ENCODE measurements at regions not wholly inside any gene's neighbourhood (a gene's known extent, or its start where the extent isn't known, plus 50 kb on each side); places are given as distances from the start of the nearest gene placed in this dataset.

DNA sequence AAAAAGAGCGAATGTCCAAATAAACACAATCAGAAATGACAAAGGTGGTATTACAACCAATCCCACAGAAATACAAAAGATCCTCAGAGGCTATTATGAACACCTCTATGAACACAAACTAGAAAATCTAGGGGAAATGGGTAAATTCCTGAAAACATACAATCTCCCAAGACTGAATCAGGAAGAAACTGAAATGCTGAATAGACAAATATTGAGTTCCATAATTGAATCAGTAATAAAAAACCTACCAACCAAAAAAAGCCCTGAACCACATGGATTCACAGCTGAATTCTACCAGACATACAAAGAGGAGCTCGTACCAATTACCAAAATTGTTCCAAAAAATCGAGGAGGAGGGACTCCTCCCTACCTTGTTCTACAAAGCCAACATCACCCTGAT lies 56.1 kb upstream of the ZNF800 start:
- H3K9me3 ChIP-seq (ENCODE audit: control insufficient read depth, insufficient read depth, low read length) = peaks cover 11% of the 10 kb centered on the region
- H3K79me2 ChIP-seq (ENCODE audit: control insufficient read depth, low read length) = no peaks in the 10 kb centered on the region
- no peak overlapping the region for H3K27ac ChIP-seq (ENCODE audit: low read depth, low read length)
- H3F3A ChIP-seq (ENCODE audit: control insufficient read depth, insufficient read depth) = no peaks in the 10 kb centered on the region
- H3K4me3 ChIP-seq (ENCODE audit: low read length) = no peak overlapping the region
- no peaks in the 10 kb centered on the region for H4K20me1 ChIP-seq (ENCODE audit: control insufficient read depth, insufficient read depth, low read depth, low read length)
- no peaks in the 10 kb centered on the region for H3K4me1 ChIP-seq (ENCODE audit: control insufficient read depth, low read length)
- no peak for TF ChIP-seq EZH2phosphoT487 (IDR thresholded peaks at IDR 0.05; ENCODE audit: borderline replicate concordance, low read length)
- TF ChIP-seq CTCF (IDR thresholded peaks at IDR 0.05; ENCODE audit: low read depth, low read length, poor library complexity, severe bottlenecking) = no peak
- H3K9me2 ChIP-seq (replicated peaks; ENCODE audit: control insufficient read depth, low read length) = no peaks in the 10 kb centered on the region
- peaks cover 21% of the 10 kb centered on the region for H3K27me3 ChIP-seq (ENCODE audit: control insufficient read depth, low read length)
- H3K4me2 ChIP-seq (ENCODE audit: low read length) = no peak overlapping the region
- H3K36me3 ChIP-seq (ENCODE audit: control insufficient read depth, low read length) = no peaks in the 10 kb centered on the region

GRCh38 chr7:127447326-127447945 lies 54.9 kb upstream of the ZNF800 start:
- Histone ChIP-seq H3K9me3 (ENCODE audit: control insufficient read depth, insufficient read depth, low read length) (peaks cover 11% of the 10 kb centered on the region), H3K27ac (ENCODE audit: low read depth, low read length) (no peak overlapping the region), H3K9me2 (replicated peaks; ENCODE audit: control insufficient read depth, low read length) (no peaks in the 10 kb centered on the region), H3K4me1 (ENCODE audit: control insufficient read depth, low read length) (no peaks in the 10 kb centered on the region), H3K4me3 (ENCODE audit: low read length) (no peak overlapping the region), H3K36me3 (ENCODE audit: control insufficient read depth, low read length) (no peaks in the 10 kb centered on the region), H3K4me2 (ENCODE audit: low read length) (no peak overlapping the region), H3K79me2 (ENCODE audit: control insufficient read depth, low read length) (no peaks in the 10 kb centered on the region), H3K27me3 (ENCODE audit: control insufficient read depth, low read length) (peaks cover 21% of the 10 kb centered on the region), H4K20me1 (ENCODE audit: control insufficient read depth, insufficient read depth, low read depth, low read length) (no peaks in the 10 kb centered on the region), H3F3A (ENCODE audit: control insufficient read depth, insufficient read depth) (no peaks in the 10 kb centered on the region)
- TF ChIP-seq CTCF (IDR thresholded peaks at IDR 0.05; ENCODE audit: low read depth, low read length, poor library complexity, severe bottlenecking) (peak; percentile 98), EZH2phosphoT487 (IDR thresholded peaks at IDR 0.05; ENCODE audit: borderline replicate concordance, low read length) (no peak)

DNA sequence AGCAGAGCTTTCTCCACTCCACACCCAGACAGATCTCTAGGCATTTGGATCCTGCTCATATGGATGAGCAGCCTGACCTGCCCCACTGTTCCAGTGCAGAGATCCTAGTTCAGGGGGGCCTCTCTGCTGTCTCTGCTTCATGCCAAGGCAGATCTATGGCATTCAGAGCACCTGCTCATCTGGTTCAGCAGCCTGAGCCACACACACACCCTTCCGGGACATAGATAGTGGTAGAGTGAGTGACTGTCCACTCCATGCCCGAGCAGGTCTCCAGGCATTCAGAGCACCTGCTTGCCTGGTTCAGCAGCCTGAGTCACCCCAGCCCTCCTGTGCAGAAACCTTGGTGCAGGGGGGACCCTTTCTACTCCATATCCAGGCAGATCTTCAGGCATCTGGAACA lies 54.3 kb upstream of the ZNF800 start:
- no peaks in the 10 kb centered on the region for H3K79me2 ChIP-seq (ENCODE audit: control insufficient read depth, low read length)
- H3K4me1 ChIP-seq (ENCODE audit: control insufficient read depth, low read length) = no peaks in the 10 kb centered on the region

More for the DNA sequence above, 54.3 kb upstream of the ZNF800 start:
- H4K20me1 ChIP-seq (ENCODE audit: control insufficient read depth, insufficient read depth, low read depth, low read length) = no peaks in the 10 kb centered on the region
- peaks cover 11% of the 10 kb centered on the region for H3K9me3 ChIP-seq (ENCODE audit: control insufficient read depth, insufficient read depth, low read length)
- H3K4me3 ChIP-seq (ENCODE audit: low read length) = no peak overlapping the region
- H3K27me3 ChIP-seq (ENCODE audit: control insufficient read depth, low read length) = peaks cover 21% of the 10 kb centered on the region
- no peak overlapping the region for H3K27ac ChIP-seq (ENCODE audit: low read depth, low read length)
- no peaks in the 10 kb centered on the region for H3K9me2 ChIP-seq (replicated peaks; ENCODE audit: control insufficient read depth, low read length)
- no peaks in the 10 kb centered on the region for H3F3A ChIP-seq (ENCODE audit: control insufficient read depth, insufficient read depth)
- no peak overlapping the region for H3K4me2 ChIP-seq (ENCODE audit: low read length)
- TF ChIP-seq CTCF (IDR thresholded peaks at IDR 0.05; ENCODE audit: low read depth, low read length, poor library complexity, severe bottlenecking) = no peak
- TF ChIP-seq EZH2phosphoT487 (IDR thresholded peaks at IDR 0.05; ENCODE audit: borderline replicate concordance, low read length) = no peak
- H3K36me3 ChIP-seq (ENCODE audit: control insufficient read depth, low read length) = no peaks in the 10 kb centered on the region
